ENCODE measurements at regions not wholly inside any gene's neighbourhood (a gene's known extent, or its start where the extent isn't known, plus 50 kb on each side); places are given as distances from the start of the nearest gene placed in this dataset.

- no peak overlapping the region for H3K27ac ChIP-seq
- H3K4me3 ChIP-seq, result no peak overlapping the region
- no peaks in the 10 kb centered on the region for H3K4me1 ChIP-seq (ENCODE audit: low read depth)
- H3K36me3 ChIP-seq, result no peaks in the 10 kb centered on the region
- no peaks in the 10 kb centered on the region for H3K27me3 ChIP-seq
- no peak for DNase-seq (ENCODE audit: low read depth in 1 of 2, low spot score in 1 of 2)
- no peak for TF ChIP-seq CTCF (IDR thresholded peaks at IDR 0.05; ENCODE audit: low read depth, low read length)
- H3K9me3 ChIP-seq (ENCODE audit: low read depth), result no peaks in the 10 kb centered on the region
Observed at GRCh38 chr9:105091004-105091640, 153.3 kb upstream of the SLC44A1 start.

DNA sequence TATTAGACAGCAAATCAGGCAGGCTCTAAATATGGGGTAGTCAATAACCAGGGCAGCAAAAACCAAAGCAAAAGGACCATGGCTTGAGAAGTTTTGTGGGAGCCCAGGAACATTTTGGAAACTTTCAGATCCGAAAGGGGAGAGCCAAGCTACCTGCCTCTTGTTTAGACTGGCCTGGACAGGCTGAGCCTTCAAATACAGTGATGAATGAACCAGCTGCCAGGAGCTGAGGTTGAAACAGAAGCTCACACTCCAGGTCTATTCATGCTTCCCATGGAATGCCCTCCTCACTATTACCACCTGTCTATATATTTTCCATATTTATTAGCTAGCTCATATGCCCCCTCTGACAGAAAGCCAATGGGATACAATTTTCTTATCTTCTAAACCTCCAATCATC lies 150.8 kb upstream of the SLC44A1 start:
- H3K4me3 ChIP-seq, result no peak overlapping the region
- no peak for DNase-seq (ENCODE audit: low read depth in 1 of 2, low spot score in 1 of 2)
- H3K4me1 ChIP-seq (ENCODE audit: low read depth), result no peaks in the 10 kb centered on the region
- H3K27ac ChIP-seq, result no peak overlapping the region
- H3K9me3 ChIP-seq (ENCODE audit: low read depth), result no peaks in the 10 kb centered on the region
- no peaks in the 10 kb centered on the region for H3K36me3 ChIP-seq
- H3K27me3 ChIP-seq, result no peaks in the 10 kb centered on the region
- no peak for TF ChIP-seq CTCF (IDR thresholded peaks at IDR 0.05; ENCODE audit: low read depth, low read length)

DNA sequence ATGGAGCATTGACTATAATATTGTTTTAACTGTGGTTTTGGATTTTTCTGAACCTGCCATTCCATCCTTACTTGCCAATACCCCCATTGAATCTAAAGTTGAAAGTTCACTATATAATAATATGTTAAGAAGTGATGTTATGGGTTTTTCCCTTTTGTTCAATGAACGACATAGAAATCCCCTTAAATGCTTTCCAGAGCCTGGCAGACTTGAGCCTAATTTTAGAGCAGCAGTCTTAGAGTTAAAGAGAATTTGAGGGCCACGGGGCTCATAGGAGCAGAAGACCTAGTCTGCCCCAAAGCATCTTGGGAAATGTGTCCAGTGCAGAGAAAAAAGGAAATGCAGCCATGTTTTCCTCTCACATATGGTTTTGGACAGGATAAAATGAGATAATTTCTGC lies 146.1 kb upstream of the SLC44A1 start:
- TF ChIP-seq CTCF (IDR thresholded peaks at IDR 0.05; ENCODE audit: low read depth, low read length), result no peak
- DNase-seq (ENCODE audit: low read depth in 1 of 2, low spot score in 1 of 2), result no peak
- Histone ChIP-seq H3K4me3 (no peak overlapping the region), H3K9me3 (ENCODE audit: low read depth) (no peaks in the 10 kb centered on the region), H3K4me1 (ENCODE audit: low read depth) (no peaks in the 10 kb centered on the region), H3K27me3 (no peaks in the 10 kb centered on the region), H3K27ac (no peak overlapping the region), H3K36me3 (no peaks in the 10 kb centered on the region)

DNA sequence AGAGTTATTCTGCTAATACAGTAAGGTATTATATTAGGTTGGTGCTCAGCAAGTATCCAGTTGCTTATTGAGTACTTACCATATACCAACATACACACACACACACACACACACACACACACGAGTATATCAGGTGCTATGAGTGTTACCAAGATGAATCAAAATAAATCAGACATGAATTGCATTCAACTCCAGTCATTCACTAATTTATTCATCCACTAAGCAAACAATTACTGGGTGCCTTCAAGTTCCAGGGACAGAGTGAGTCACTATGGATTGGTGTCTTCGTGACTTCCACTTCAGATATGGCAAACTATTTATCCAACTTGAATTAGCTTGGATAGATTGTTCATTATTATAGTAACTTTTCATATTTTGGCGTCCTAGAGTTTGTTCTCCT lies 140.7 kb upstream of the SLC44A1 start:
- Histone ChIP-seq H3K4me1 (ENCODE audit: low read depth) (no peaks in the 10 kb centered on the region), H3K4me3 (no peak overlapping the region), H3K9me3 (ENCODE audit: low read depth) (no peaks in the 10 kb centered on the region), H3K27ac (no peak overlapping the region), H3K27me3 (no peaks in the 10 kb centered on the region), H3K36me3 (no peaks in the 10 kb centered on the region)
- TF ChIP-seq CTCF (IDR thresholded peaks at IDR 0.05; ENCODE audit: low read depth, low read length), result no peak
- DNase-seq (ENCODE audit: low read depth in 1 of 2, low spot score in 1 of 2), result no peak

- Histone ChIP-seq H3K4me3 (no peak overlapping the region), H3K36me3 (no peaks in the 10 kb centered on the region), H3K9me3 (ENCODE audit: low read depth) (no peaks in the 10 kb centered on the region), H3K27me3 (no peaks in the 10 kb centered on the region), H3K4me1 (ENCODE audit: low read depth) (peaks cover 15% of the 10 kb centered on the region), H3K27ac (no peak overlapping the region)
- no peak for TF ChIP-seq CTCF (IDR thresholded peaks at IDR 0.05; ENCODE audit: low read depth, low read length)
- DNase-seq (ENCODE audit: low read depth in 1 of 2, low spot score in 1 of 2), result no peak
Observed at GRCh38 chr9:105114318-105114717, 130.1 kb upstream of the SLC44A1 start.
